Left ventricle myocardium superior (tissue), 1 donor: ENCODE measurements at regions not wholly inside any gene's neighbourhood (a gene's known extent, or its start where the extent isn't known, plus 50 kb on each side); places are given as distances from the start of the nearest gene placed in this dataset.
"Not testable (repeated sequence)": the region's sequence is repeated elsewhere in the genome, so short reads cannot be mapped to it uniquely, and the experiment has no call there.

Experiments used
- ATAC-seq: fragments of 200-7000 bp; cut with Tn5 transposase; one replicate; pipeline ENCODE4 v1.9.1; 2020; ENCODE audit warnings: mild to moderate bottlenecking, moderate library complexity
- DNase-seq: peaks from one replicate; pipeline ENCODE4 v3.0.0-alpha.2; 2020
- intact Hi-C: fragments of 100-400 bp; cut with micrococcal nuclease; formaldehyde crosslinking; loops from one replicate; pipeline ENCODE4 v1.11.0; 2022
- donor health status: DM: no; HTN: yes; CAD: no; lungs with severe emphysema.

GRCh38 chr1:239987103-239987745 is 104.5 kb upstream of the FMN2 start:
- ATAC-seq: no peak
- peak; percentile 33 for DNase-seq
- intact Hi-C loops: no loop called here

- ATAC-seq (no peak), DNase-seq (no peak)
- intact Hi-C loops: no loop called here
Measured at GRCh38 chr1:239989990-239990389, 101.7 kb upstream of the FMN2 start.

- ATAC-seq, intact Hi-C loops, DNase-seq: not testable (repeated sequence)
Measured at GRCh38 chr1:239992566-239992965, 99.1 kb upstream of the FMN2 start.

- intact Hi-C loops: no loop called here
- no peak for ATAC-seq
Measured at GRCh38 chr1:239993366-239993765, 98.3 kb upstream of the FMN2 start.

GRCh38 chr1:239995281-239995680 is 96.4 kb upstream of the FMN2 start:
- intact Hi-C loops: no loop called here
- DNase-seq: no peak
- ATAC-seq: no peak

More at GRCh38 chr1:239993366-239993765, 98.3 kb upstream of the FMN2 start:
- DNase-seq: no peak

GRCh38 chr1:239997160-239997514 is 94.5 kb upstream of the FMN2 start:
- intact Hi-C loops: no loop called here
- no peak for ATAC-seq
- DNase-seq: no peak

GRCh38 chr1:239997515-239998311 is 94.0 kb upstream of the FMN2 start:
- intact Hi-C loops: no loop called here
- peak; percentile 28 for DNase-seq
- no peak for ATAC-seq

- ATAC-seq: no peak
- DNase-seq: no peak
- intact Hi-C loops: no loop called here
Measured at GRCh38 chr1:239998312-239998649, 93.4 kb upstream of the FMN2 start.

- intact Hi-C loops: no loop called here
- ATAC-seq (no peak), DNase-seq (no peak)
Measured at GRCh38 chr1:239999170-239999569, 92.5 kb upstream of the FMN2 start.

GRCh38 chr1:240000634-240001033 is 91.0 kb upstream of the FMN2 start:
- DNase-seq: no peak
- intact Hi-C loops: no loop called here
- no peak for ATAC-seq

- intact Hi-C loops: no loop called here
- DNase-seq (no peak), ATAC-seq (no peak)
Measured at GRCh38 chr1:240001177-240001740, 90.4 kb upstream of the FMN2 start.

GRCh38 chr1:240004086-240004749 is 87.5 kb upstream of the FMN2 start:
- no peak for DNase-seq
- no peak for ATAC-seq

GRCh38 chr1:240005997-240006650 is 85.6 kb upstream of the FMN2 start:
- ATAC-seq (no peak), DNase-seq (no peak)
- intact Hi-C loops: no loop called here

More at GRCh38 chr1:240004086-240004749, 87.5 kb upstream of the FMN2 start:
- intact Hi-C loops: no loop called here

- intact Hi-C loops: no loop called here
- no peak for DNase-seq
- no peak for ATAC-seq
Measured at GRCh38 chr1:240008298-240008697, 83.4 kb upstream of the FMN2 start.

- intact Hi-C loops: no loop called here
- ATAC-seq: no peak
- no peak for DNase-seq
Measured at GRCh38 chr1:240014051-240014450, 77.6 kb upstream of the FMN2 start.

- ATAC-seq (no peak), DNase-seq (no peak)
- intact Hi-C loops: no loop called here
Measured at GRCh38 chr1:240018617-240019016, 73.1 kb upstream of the FMN2 start.

- ATAC-seq: no peak
Measured at GRCh38 chr1:240019524-240019923, 72.2 kb upstream of the FMN2 start.

GRCh38 chr1:240020871-240021270 is 70.8 kb upstream of the FMN2 start:
- intact Hi-C loops: no loop called here
- ATAC-seq (no peak), DNase-seq (no peak)

More at GRCh38 chr1:240019524-240019923, 72.2 kb upstream of the FMN2 start:
- intact Hi-C loops: no loop called here
- DNase-seq: no peak

- DNase-seq (no peak), ATAC-seq (no peak)
- intact Hi-C loops: no loop called here
Measured at GRCh38 chr1:240021709-240022108, 70.0 kb upstream of the FMN2 start.

GRCh38 chr1:240027059-240027462 is 64.6 kb upstream of the FMN2 start:
- intact Hi-C loops: no loop called here
- DNase-seq (no peak), ATAC-seq (no peak)
